Non-pigmented ciliary epithelial cell (primary cell): ENCODE measurements at regions not wholly inside any gene's neighbourhood (a gene's known extent, or its start where the extent isn't known, plus 50 kb on each side); places are given as distances from the start of the nearest gene placed in this dataset.

Experiments used
- DNase-seq: peaks from one replicate; pipeline ENCODE4 v3.0.0-alpha.2; 2010; ENCODE audit warnings: low read depth

GRCh38 chr21:22573834-22574233 is 1575.6 kb downstream of the NCAM2 start:
- no peak for DNase-seq

- peak; percentile 10 for DNase-seq
Observed at GRCh38 chr21:22575165-22575584, 1577.0 kb downstream of the NCAM2 start.

GRCh38 chr21:22579741-22580140 is 1581.5 kb downstream of the NCAM2 start:
- DNase-seq = no peak

GRCh38 chr21:22582026-22582425 is 1583.8 kb downstream of the NCAM2 start:
- DNase-seq = no peak

- DNase-seq = no peak
Observed at GRCh38 chr21:22584308-22584707, 1586.1 kb downstream of the NCAM2 start.

- DNase-seq = no peak
Observed at GRCh38 chr21:22585558-22585957, 1587.3 kb downstream of the NCAM2 start.

GRCh38 chr21:22597660-22598255 is 1599.5 kb downstream of the NCAM2 start:
- no peak for DNase-seq

GRCh38 chr21:22609802-22610201 is 1611.6 kb downstream of the NCAM2 start:
- DNase-seq = no peak

GRCh38 chr21:22627911-22628310 is 1629.7 kb downstream of the NCAM2 start:
- DNase-seq = no peak

- DNase-seq = no peak
Observed at GRCh38 chr21:22630953-22631465, 1632.8 kb downstream of the NCAM2 start.

- DNase-seq = no peak
Observed at GRCh38 chr21:22632176-22632575, 1634.0 kb downstream of the NCAM2 start.

- no peak for DNase-seq
Observed at GRCh38 chr21:22649246-22649645, 1651.0 kb downstream of the NCAM2 start.

- DNase-seq = no peak
Observed at GRCh38 chr21:22650226-22650625, 1652.0 kb downstream of the NCAM2 start.

- DNase-seq = no peak
Observed at GRCh38 chr21:22657781-22658180, 1659.6 kb downstream of the NCAM2 start.

- no peak for DNase-seq
Observed at GRCh38 chr21:22670148-22670547, 1671.9 kb downstream of the NCAM2 start.

GRCh38 chr21:22679207-22679606 is 1681.0 kb downstream of the NCAM2 start:
- no peak for DNase-seq

GRCh38 chr21:22691658-22692057 is 1693.4 kb downstream of the NCAM2 start:
- no peak for DNase-seq

GRCh38 chr21:22703521-22703920 is 1705.3 kb downstream of the NCAM2 start:
- DNase-seq = no peak

GRCh38 chr21:22710721-22711120 is 1712.5 kb downstream of the NCAM2 start:
- DNase-seq = no peak

- DNase-seq = peak; percentile 1
Observed at GRCh38 chr21:22711636-22712035, 1713.4 kb downstream of the NCAM2 start.

GRCh38 chr21:22725436-22725835 is 1727.2 kb downstream of the NCAM2 start:
- no peak for DNase-seq

- DNase-seq = no peak
Observed at GRCh38 chr21:22728091-22728490, 1729.9 kb downstream of the NCAM2 start.

GRCh38 chr21:22743085-22743484 is 1744.9 kb downstream of the NCAM2 start:
- no peak for DNase-seq

- DNase-seq = no peak
Observed at GRCh38 chr21:22754746-22755145, 1756.5 kb downstream of the NCAM2 start.
